H1 (cell line): ENCODE measurements at regions not wholly inside any gene's neighbourhood (a gene's known extent, or its start where the extent isn't known, plus 50 kb on each side); places are given as distances from the start of the nearest gene placed in this dataset.

Source experiments
- ATF3 ChIP-seq: IDR thresholded peaks from 2 replicates; pipeline ENCODE4 v1.6.1; 2011; ENCODE audit warnings: low read depth, mild to moderate bottlenecking, low read length; ENCODE audit not compliant: insufficient read depth
- CTCF ChIP-seq, 3 experiments: IDR thresholded peaks; 1 replicate in 2 of 3; 2 replicates in 1 of 3; pipeline versions ENCODE4 v1.5.1 to v1.6.1; 2011; ENCODE audit warnings: low read length in 3 of 3, mild to moderate bottlenecking in 3 of 3, inconsistent platforms in 2 of 3, low read depth in 1 of 3, moderate library complexity in 1 of 3; ENCODE audit not compliant: insufficient read depth in 1 of 3; ENCODE audit errors: control extremely low read depth in 1 of 3
- EP300 ChIP-seq, 2 experiments: IDR thresholded peaks; 1 replicate in 1 of 2; 2 replicates in 1 of 2; pipeline ENCODE4 v1.6.1; 2011 to 2012; ENCODE audit warnings: low read depth in 2 of 2, low read length in 2 of 2, mild to moderate bottlenecking in 2 of 2, borderline replicate concordance in 1 of 2, inconsistent platforms in 1 of 2, moderate library complexity in 1 of 2
- FOSL1 ChIP-seq: IDR thresholded peaks from 2 replicates; pipeline ENCODE4 v1.6.1; 2011; ENCODE audit warnings: mild to moderate bottlenecking, low read depth, low read length, moderate library complexity; ENCODE audit not compliant: insufficient read depth
- JUND ChIP-seq: IDR thresholded peaks from 2 replicates; pipeline ENCODE4 v1.6.1; 2011; ENCODE audit warnings: mild to moderate bottlenecking, improper control_type of control experiment, low read length

GRCh38 chr3:127495821-127496655, 94.5 kb downstream of the TPRA1 start:
- TF ChIP-seq JUND (no peak), CTCF (IDR thresholded peaks at IDR 0.05; ENCODE audit: control extremely low read depth in 1 of 3, insufficient read depth in 1 of 3, low read depth in 1 of 3, low read length in 3 of 3) (no peak), EP300 (IDR thresholded peaks at IDR 0.05; ENCODE audit: borderline replicate concordance in 1 of 2, low read depth in 2 of 2, low read length in 2 of 2) (no peak), FOSL1 (no peak), ATF3 (no peak)
